NB4 (cell line): ENCODE measurements at regions not wholly inside any gene's neighbourhood (a gene's known extent, or its start where the extent isn't known, plus 50 kb on each side); places are given as distances from the start of the nearest gene placed in this dataset.

ENCODE experiments used
- DNase-seq: peaks from one replicate; pipeline ENCODE4 v3.0.0; 2010; ENCODE audit warnings: low read depth
- H3K4me3 ChIP-seq: one replicate; pipeline ENCODE4 v1.5.1; 2011; ENCODE audit warnings: mild to moderate bottlenecking, low read depth, low read length, moderate library complexity
- MAX ChIP-seq: IDR thresholded peaks from 2 replicates; pipeline ENCODE4 v1.6.1; 2011; ENCODE audit warnings: low read depth, low read length
- MYC ChIP-seq: IDR thresholded peaks from 2 replicates; pipeline ENCODE4 v1.6.1; 2011; ENCODE audit warnings: low read depth, low read length
- POLR2A ChIP-seq: IDR thresholded peaks from 2 replicates; pipeline ENCODE4 v1.6.1; 2011; ENCODE audit warnings: mild to moderate bottlenecking; ENCODE audit not compliant: insufficient read length; ENCODE audit errors: extremely low read depth
- TF ChIP-seq, protein P1 (sequence below): IDR thresholded peaks from one replicate; pipeline ENCODE4 v1.5.1; 2012; ENCODE audit warnings: low read depth, low read length

- DNase-seq, result no peak
- no peak for TF ChIP-seq POLR2A
- TF ChIP-seq MYC, result no peak
- TF ChIP-seq, protein P1, sequence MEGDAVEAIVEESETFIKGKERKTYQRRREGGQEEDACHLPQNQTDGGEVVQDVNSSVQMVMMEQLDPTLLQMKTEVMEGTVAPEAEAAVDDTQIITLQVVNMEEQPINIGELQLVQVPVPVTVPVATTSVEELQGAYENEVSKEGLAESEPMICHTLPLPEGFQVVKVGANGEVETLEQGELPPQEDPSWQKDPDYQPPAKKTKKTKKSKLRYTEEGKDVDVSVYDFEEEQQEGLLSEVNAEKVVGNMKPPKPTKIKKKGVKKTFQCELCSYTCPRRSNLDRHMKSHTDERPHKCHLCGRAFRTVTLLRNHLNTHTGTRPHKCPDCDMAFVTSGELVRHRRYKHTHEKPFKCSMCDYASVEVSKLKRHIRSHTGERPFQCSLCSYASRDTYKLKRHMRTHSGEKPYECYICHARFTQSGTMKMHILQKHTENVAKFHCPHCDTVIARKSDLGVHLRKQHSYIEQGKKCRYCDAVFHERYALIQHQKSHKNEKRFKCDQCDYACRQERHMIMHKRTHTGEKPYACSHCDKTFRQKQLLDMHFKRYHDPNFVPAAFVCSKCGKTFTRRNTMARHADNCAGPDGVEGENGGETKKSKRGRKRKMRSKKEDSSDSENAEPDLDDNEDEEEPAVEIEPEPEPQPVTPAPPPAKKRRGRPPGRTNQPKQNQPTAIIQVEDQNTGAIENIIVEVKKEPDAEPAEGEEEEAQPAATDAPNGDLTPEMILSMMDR, result no peak
- no peak for TF ChIP-seq MAX
- H3K4me3 ChIP-seq, result no peak overlapping the region
Measured at GRCh38 chrX:69285401-69285877, 120.2 kb upstream of the PJA1 start.

DNA sequence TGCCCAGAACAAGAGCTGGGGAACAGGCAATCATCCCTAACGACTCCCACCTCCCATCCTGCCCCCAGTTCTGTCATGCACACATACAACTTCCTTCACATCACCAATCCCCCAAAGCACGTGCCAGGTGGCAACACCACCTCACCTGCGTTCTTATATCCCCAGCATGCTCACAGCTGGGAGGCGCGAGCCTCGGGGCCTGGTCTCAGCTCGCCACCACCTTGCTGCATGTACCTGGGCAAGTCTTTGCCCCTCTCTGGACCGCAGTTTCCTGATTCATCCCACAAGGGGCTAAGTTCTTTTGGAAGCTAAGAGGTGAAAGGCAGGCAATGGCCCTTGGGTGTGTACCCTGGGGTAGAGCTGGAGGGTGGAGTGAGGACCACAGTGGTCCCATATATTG is 119.2 kb upstream of the PJA1 start:
- DNase-seq, result no peak
- H3K4me3 ChIP-seq, result no peak overlapping the region
- TF ChIP-seq POLR2A, result no peak
- no peak for TF ChIP-seq MYC
- TF ChIP-seq, protein P1, result no peak
- no peak for TF ChIP-seq MAX

DNA sequence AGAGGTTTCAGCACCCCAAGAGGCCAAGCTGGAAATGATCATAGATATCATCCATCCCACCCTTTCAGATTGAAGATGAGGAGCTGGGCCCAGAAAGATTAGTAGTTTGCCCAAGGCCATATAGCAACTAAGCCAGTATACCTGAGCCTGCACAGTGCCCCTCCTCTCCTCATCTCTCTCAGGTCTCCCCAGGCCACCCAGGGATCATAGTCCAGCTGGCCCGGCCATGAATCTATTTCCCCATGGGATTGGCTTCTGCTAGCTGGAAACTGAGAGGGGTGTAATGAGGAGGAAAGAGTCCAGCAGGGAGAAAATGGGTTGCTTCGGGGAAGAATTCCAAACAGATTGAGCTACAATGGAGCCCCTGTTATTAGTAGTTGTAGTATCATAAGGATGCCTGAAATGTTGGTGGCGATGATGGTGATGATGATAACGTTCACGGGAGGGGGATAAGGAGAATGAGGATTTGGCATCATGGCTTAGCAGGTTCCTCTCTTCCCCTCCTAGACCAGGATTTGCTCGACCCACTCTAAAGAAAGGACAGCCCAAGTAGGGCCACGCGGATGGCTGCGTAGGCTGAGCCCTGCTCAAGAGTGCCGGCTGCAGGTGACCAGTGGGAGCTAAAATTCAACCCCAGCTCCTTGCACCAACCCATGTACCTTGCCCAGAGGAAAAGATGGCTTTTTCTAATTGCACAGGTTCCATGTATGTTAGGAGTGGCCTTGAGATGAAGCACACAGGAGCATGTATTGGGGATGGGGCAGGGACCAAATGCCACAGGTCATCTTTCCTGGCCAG is 117.8 kb upstream of the PJA1 start:
- TF ChIP-seq, protein P1, result no peak
- TF ChIP-seq MYC, result no peak
- no peak for TF ChIP-seq POLR2A
- no peak for TF ChIP-seq MAX
- H3K4me3 ChIP-seq, result no peak overlapping the region
- DNase-seq, result no peak

- no peak for DNase-seq
- no peak for TF ChIP-seq MYC
- TF ChIP-seq, protein P1, result no peak
- TF ChIP-seq MAX, result no peak
- no peak for TF ChIP-seq POLR2A
- H3K4me3 ChIP-seq, result no peak overlapping the region
Measured at GRCh38 chrX:69280933-69281332, 115.7 kb upstream of the PJA1 start.

DNA sequence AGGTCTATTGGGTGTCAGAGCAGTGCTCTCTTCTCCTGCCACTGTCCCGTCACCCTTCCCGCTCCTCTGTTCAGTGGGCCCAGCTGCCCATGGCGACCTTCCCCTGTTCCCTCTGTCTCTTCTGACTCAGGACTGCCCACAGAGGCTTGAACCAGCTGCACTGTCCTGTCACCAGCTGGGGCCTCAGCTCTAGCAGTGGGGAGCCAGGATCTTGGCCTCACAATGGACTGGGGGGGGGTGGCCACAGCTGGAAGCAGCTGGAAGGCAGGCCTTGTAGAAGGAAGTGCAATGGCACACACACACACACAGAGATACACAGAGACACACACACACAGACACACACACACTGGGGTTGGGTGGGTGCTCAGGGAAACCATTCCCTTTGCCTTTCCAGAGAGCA is 114.0 kb upstream of the PJA1 start:
- H3K4me3 ChIP-seq, result no peak overlapping the region
- DNase-seq, result no peak
- TF ChIP-seq MAX, result no peak
- TF ChIP-seq MYC, result no peak
- TF ChIP-seq POLR2A, result no peak
- TF ChIP-seq, protein P1, result no peak
